IMR-90 (cell line): ENCODE measurements at regions not wholly inside any gene's neighbourhood (a gene's known extent, or its start where the extent isn't known, plus 50 kb on each side); places are given as distances from the start of the nearest gene placed in this dataset.

Experiments used
- CEBPB ChIP-seq: IDR thresholded peaks from 2 replicates; pipeline ENCODE4 v1.6.1; 2012; ENCODE audit warnings: low read depth, low read length, improper control_type of control experiment
- CTCF ChIP-seq: conservative IDR thresholded peaks from 2 replicates; pipeline ENCODE4 v1.5.1; 2012; ENCODE audit warnings: mild to moderate bottlenecking, low read depth, low read length, improper control_type of control experiment
- POLR2A ChIP-seq: IDR thresholded peaks from 2 replicates; pipeline ENCODE4 v1.6.1; 2012; ENCODE audit warnings: mild to moderate bottlenecking, low read depth, low read length
- RAD21 ChIP-seq: IDR thresholded peaks from 2 replicates; pipeline ENCODE4 v1.6.1; 2012; ENCODE audit warnings: low read length, improper control_type of control experiment
- RFX5 ChIP-seq: IDR thresholded peaks from 2 replicates; pipeline ENCODE4 v1.8.0; 2012; ENCODE audit warnings: low read depth, mild to moderate bottlenecking, low read length, moderate library complexity

GRCh38 chr17:72332367-72332766, 211.5 kb downstream of the SOX9 start:
- TF ChIP-seq POLR2A (no peak), CTCF (no peak), RAD21 (no peak), CEBPB (no peak), RFX5 (no peak)
